HG02588 (cell line): ENCODE measurements at regions not wholly inside any gene's neighbourhood (a gene's known extent, or its start where the extent isn't known, plus 50 kb on each side); places are given as distances from the start of the nearest gene placed in this dataset.

Source experiments
- ATAC-seq: cut with Tn5 transposase; IDR thresholded peaks from one replicate; pipeline ENCODE4 v1.9.1; 2021; ENCODE audit warnings: mild to moderate bottlenecking, moderate library complexity; ENCODE audit not compliant: unreplicated experiment

DNA sequence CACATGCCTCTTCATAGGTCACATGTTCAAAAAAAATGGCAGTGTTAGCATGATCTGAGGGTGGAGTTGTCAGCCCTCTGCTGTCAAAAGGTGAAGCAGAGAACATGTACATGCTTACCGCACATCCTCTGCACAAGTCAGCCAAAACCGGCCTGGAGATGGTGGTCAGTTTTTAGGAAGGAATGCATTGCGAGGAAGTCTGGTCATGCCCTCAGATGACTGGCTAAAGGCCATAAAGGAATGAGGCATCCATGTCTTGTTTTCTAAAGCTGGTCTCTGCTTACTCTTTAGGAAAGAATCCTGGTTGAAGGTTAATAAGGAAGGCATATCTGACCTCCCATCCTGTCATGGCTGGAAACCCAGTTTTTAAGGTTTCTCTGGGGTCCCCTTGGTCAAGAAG is 292.0 kb upstream of the CCDC54 start:
- no peak for ATAC-seq

DNA sequence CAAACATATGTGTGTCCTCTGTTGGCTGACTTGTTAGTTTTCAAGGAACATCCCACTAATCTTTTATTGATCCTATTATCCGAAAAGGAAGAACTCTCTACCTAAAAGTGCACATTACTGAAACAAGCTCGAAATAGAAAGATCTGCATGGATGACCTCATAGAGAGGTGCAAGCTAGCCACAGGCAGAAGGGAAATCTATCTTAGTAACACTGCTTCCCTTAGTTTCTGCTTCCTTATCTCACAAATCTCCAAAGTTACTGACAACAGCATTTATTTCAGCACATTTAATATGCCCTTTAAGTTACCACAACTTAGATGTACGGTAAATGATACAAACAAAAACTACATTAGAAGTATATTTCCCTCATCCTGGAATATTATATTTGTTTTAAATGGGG is 285.1 kb upstream of the CCDC54 start:
- no peak for ATAC-seq

DNA sequence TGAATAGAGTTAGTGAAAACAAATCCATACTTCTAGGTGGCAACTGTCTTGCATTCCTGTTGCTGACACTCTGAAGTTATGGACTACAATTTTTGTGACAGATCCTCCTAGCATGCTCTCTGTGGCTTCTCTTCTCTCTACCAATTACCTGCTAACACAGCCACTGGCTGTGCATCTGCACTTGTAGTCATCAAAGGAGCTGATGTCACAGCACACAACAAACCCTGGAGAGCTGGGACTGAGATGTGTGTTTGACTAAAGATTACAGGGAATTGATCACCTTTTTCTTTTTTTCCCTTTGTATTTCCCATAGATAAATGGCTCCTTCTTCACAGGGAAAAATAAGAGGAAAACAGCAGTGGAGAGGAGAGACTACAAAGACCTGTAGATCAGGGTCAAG is 278.4 kb upstream of the CCDC54 start:
- ATAC-seq: no peak

- ATAC-seq: no peak
Observed at GRCh38 chr3:107100137-107100536, 277.1 kb upstream of the CCDC54 start.

GRCh38 chr3:107100573-107100972 is 276.7 kb upstream of the CCDC54 start:
- no peak for ATAC-seq

DNA sequence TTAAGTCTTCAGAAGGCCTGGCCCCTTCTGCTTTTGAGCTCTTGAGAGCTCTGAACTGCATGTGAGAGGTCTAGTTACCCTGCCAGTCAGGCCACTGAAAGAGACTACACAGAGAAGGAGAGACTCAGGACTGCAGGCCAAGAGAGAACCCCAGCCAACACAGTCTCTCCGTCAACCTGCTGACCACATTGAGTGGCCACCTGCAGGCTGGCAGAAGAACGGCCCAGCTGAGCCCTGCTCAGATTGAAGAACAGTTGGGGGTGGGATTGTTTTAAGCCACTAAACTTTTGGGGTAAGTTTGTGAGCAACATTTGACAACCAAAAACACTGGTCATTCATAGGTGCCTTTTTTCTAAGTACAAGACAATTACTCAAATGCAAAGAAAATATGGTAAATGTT is 273.5 kb upstream of the CCDC54 start:
- ATAC-seq: no peak

DNA sequence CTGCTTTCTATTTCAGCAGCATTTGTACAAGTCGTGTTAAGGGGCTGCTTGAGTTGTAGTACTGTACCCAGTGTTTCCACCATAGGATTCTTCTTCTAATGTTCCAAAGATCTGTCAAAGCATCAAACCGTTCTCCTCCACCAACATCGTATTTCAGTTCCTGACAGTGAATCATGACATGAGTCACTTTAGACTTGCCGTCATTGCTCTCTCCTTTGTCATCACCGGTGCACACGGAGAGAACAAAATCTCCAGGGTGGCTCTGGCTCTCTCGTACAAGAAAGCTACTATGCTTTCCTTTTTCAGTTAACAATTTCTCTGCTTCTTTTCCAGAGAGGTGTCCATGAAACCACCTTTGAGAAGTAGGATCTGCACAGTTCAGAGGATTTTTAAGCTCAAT is 270.9 kb upstream of the CCDC54 start:
- ATAC-seq: no peak

DNA sequence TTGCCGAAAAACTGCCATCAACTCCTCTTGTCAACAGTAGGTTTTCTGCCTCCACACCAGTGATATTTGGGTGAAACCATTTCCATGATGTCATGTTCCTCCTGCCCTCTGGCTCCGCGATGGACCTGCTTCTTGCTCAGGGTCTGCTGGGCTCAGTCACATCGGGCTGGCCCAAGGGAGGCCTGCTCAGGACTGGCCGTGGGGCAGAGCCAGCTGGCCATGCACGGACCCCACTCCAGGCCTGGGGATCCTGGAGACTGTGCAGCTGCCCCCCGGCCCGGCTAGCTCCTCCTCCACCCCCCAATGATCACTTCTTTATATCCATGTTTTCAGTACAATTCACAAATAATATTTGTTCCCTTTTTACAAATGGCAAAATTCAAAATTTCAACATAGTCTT is 270.3 kb upstream of the CCDC54 start:
- no peak for ATAC-seq

DNA sequence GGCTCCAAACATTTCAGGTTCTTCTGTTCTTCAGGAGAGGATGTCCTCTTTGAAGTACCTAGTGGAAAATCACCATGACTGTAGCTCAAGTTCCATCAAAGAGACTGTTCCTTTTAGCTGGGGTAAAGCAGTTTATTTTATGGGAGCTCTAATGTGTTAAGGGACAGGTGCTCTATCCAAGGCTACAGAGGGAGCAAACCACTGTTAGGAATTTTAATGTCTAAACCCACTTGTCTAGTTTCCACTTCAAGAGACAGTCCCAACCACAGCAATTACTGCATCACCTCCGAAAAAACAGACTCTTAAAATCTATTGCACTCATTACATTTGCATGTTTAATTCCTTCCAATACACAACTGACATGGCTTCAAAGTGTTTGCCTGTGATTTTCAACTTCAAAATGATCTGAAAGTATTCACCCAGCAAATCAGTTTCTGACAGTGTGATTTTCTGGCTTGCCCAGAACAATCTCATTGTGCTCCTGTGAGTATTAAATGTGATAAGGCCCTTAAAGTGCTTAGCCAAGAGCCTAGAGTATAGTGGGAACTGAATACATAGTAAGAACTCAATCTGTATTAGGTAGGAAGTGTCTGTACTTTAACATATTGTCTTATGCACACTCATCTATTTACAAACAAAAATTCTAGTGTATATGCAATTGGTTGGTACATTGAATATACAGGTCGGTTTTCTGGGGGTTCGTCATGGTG is 266.5 kb upstream of the CCDC54 start:
- ATAC-seq: no peak

DNA sequence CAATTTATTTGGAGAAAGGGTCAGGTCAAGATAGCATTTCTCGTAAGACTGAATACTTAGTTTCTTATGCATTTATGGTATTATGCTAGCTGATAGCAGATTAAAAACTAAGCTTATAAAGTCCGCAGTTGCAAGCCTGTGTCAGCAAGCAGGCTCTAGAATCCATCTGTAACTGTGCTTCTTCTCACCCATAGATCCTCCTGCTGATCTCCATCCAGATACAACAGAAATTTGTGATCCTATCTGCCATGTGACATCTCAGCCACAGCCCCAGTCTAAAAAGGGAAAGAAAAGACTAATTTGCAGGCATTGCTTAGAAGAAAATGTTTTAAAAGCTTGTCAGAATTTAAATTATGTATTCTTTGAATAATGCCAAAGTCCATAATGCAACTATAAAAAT is 265.4 kb upstream of the CCDC54 start:
- ATAC-seq: no peak

- no peak for ATAC-seq
Observed at GRCh38 chr3:107112356-107112755, 264.9 kb upstream of the CCDC54 start.

GRCh38 chr3:107116251-107116650 is 261.0 kb upstream of the CCDC54 start:
- no peak for ATAC-seq

GRCh38 chr3:107117156-107117555 is 260.1 kb upstream of the CCDC54 start:
- no peak for ATAC-seq

GRCh38 chr3:107117922-107118536 is 259.2 kb upstream of the CCDC54 start:
- ATAC-seq: no peak

- no peak for ATAC-seq
Observed at GRCh38 chr3:107124885-107125284, 252.4 kb upstream of the CCDC54 start.

DNA sequence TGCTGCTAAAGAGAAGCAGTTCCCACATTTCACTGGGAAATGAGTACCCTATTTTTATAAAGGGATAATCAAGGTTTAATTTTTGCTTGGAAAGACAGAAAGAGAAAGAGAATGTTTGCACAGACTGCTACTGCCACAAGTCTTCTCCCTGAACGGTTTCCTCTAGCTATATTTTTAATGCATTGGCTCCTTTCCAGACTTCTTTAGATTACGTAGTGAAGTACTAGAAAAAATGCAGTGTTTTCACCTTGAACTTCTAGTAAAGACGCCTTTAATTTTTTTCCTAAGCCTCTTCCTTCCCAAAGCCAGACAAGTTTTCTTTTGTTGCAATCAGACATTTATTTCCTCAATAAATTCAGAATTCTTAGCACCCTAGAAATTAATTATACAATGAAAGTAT is 248.3 kb upstream of the CCDC54 start:
- ATAC-seq: no peak

DNA sequence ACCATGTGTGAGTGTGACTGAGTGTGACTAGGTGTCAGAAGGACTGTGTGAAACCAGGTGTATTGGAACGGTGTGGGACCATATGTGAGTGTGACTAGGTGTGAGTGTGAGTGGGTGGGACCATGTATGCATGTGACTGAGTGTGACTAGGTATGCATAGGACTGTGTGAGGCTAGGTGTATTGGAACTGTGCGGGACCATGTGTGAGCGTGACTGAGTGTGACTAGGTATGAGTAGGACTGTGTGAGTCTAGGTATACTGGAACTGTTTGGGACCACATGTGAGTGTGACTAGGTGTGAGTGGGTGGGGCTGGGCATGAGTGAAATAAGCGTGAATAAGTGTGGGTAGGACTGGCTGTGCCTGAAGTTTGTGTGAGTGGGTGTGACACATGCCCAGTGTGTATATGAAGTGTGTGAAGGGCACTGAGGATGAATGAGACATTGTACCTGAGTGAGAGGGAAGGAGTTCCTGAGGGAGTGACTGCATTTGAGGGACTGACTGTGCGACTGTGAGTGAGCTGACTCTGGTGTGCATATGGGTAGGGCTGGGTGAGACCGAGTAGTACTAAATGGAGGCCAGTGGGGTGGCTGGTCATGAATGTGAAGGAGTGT is 247.0 kb upstream of the CCDC54 start:
- ATAC-seq: no peak

DNA sequence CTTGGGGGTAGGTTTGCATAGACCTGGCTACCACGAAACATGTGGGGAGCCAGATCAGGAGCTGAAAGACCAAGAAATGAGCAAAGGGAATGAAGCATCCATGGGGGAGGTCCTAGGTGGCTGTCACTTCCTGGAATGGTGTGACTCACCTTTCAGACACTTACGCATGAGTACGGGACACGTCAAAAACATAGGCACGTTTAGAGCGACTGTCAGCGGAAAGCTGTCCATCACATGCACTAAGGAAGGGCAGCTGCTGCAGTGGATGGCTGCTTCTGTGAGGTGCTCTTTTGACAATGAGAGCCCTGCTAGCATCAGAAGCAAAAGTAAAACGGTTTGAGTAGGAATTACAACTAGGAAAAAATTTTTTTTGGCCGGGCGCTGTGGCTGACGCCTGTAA is 244.6 kb upstream of the CCDC54 start:
- ATAC-seq: no peak

GRCh38 chr3:107133891-107134290 is 243.3 kb upstream of the CCDC54 start:
- no peak for ATAC-seq

DNA sequence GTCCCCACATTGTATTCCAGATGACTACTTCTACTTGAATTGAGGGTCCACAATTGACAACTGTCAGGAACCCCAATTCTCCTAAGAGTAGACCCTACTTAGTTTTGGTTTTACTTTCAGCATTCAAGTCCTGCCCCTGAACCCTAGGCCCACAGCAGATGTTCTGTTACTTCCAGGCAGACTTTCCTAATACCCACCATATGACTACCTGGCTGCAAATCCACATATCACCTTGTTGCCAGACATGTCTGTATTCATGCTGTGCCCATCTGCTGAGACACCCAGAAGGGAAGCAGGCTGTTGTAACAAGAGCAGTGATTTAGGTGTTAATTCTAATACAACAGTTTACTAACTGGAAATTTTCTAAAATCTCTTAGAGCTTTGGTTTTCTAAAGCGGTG is 235.1 kb upstream of the CCDC54 start:
- ATAC-seq: no peak

GRCh38 chr3:107142786-107143575 is 234.3 kb upstream of the CCDC54 start:
- ATAC-seq: no peak

- ATAC-seq: no peak
Observed at GRCh38 chr3:107150675-107151074, 226.6 kb upstream of the CCDC54 start.
